Ovary (tissue), 7 donors: ENCODE measurements at regions not wholly inside any gene's neighbourhood (a gene's known extent, or its start where the extent isn't known, plus 50 kb on each side); places are given as distances from the start of the nearest gene placed in this dataset.

Source experiments
- DNase-seq, 5 donors: peaks; one replicate each; pipeline ENCODE4 v3.0.0-alpha.2; 2019 to 2020
- H3K27ac ChIP-seq, 2 donors: fragments of 200-600 bp; one replicate each; pipeline versions ENCODE4 v1.5.1 to v1.8.0; 2019 to 2022
- H3K27me3 ChIP-seq: fragments of 200-600 bp; one replicate; pipeline ENCODE4 v1.8.0; 2022
- H3K36me3 ChIP-seq: fragments of 200-600 bp; sonication (generic); one replicate; pipeline ENCODE4 v1.5.1; 2019
- H3K4me1 ChIP-seq: one replicate; pipeline ENCODE4 v1.8.1; 2013; ENCODE audit warnings: mild to moderate bottlenecking, moderate library complexity; ENCODE audit not compliant: insufficient read depth
- H3K4me3 ChIP-seq: fragments of 200-600 bp; sonication (generic); one replicate; pipeline ENCODE4 v1.5.1; 2017
- H3K9me3 ChIP-seq, 2 donors: fragments of 200-600 bp in 1 of 2; sonication (generic) in 1 of 2; one replicate each; pipeline versions ENCODE4 v1.5.1 to v1.8.1; 2013 to 2019; ENCODE audit warnings: mild to moderate bottlenecking in 1 of 2, moderate library complexity in 1 of 2
- EP300 ChIP-seq: sonication (generic); formaldehyde crosslinking; IDR thresholded peaks from one replicate; pipeline ENCODE4 v1.6.1; 2017; ENCODE audit warnings: antibody characterized with exemption
- POLR2A ChIP-seq: fragments of 450-650 bp; IDR thresholded peaks from one replicate; pipeline ENCODE4 v1.6.1; 2017; ENCODE audit warnings: antibody characterized with exemption, mild to moderate bottlenecking, moderate library complexity
- WGBS, 3 donors: extraction: QIAGEN DNeasy Blood & Tissue Kit in 1 of 3; methylation state at CpG; one replicate each; pipeline versions ENCODE4 v1.1.5 to v1.1.7; 2013 to 2017; 5-methylcytosine and 5-hydroxymethylcytosine counted together
- intact Hi-C, 4 donors: fragments of 100-400 bp; cut with DNase I; formaldehyde crosslinking; loops; one replicate each; pipeline versions ENCODE4 v1.11.0 to v1.15.1; 2022 to 2023
- TF ChIP-seq, protein P1 (sequence below), 3 donors: fragments of 450-650 bp in 2 of 3; fragments of 200-600 bp in 1 of 3; IDR thresholded peaks; one replicate each; pipeline versions ENCODE4 v1.5.1 to v1.8.0; 2016 to 2022; ENCODE audit warnings: antibody characterized with exemption in 3 of 3, mild to moderate bottlenecking in 1 of 3
- donor health status: DM: no; HTN: no; CAD: no; lungs with moderate emphysema.
- donor health status: DM: no; HTN: no; CAD: no.
- donor health status: Bipolar disorder and iron deficiency.
- donor health status: DM: no; HTN: no; CAD: no.
- donor health status: DM: yes; HTN: yes; CAD: no.

DNA sequence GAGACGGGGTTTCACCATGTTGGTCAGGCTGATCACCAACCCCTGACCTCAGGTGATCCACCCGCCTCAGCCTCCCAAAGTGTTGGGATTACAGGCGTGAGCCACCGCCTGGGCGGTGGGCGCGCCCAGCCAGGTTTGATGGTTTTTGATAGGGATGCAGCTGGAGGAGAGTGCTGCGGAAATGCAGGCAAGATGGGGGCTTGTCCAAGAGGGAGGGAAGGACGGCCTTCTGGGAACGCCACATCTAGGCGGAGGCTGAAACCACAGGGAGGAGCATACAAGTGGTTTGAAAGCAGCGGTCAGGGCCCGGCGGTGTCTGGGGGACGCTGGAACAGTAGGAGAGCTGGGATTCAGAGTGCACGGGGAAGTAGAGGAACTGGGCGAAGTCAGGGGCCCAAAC, 134.6 kb downstream of the VRK1 start:
- no peak overlapping the region for H3K4me3 ChIP-seq
- no peaks in the 10 kb centered on the region for H3K27me3 ChIP-seq
- no peaks in the 10 kb centered on the region for H3K9me3 ChIP-seq
- TF ChIP-seq POLR2A (no peak), EP300 (no peak)
- TF ChIP-seq, protein P1, sequence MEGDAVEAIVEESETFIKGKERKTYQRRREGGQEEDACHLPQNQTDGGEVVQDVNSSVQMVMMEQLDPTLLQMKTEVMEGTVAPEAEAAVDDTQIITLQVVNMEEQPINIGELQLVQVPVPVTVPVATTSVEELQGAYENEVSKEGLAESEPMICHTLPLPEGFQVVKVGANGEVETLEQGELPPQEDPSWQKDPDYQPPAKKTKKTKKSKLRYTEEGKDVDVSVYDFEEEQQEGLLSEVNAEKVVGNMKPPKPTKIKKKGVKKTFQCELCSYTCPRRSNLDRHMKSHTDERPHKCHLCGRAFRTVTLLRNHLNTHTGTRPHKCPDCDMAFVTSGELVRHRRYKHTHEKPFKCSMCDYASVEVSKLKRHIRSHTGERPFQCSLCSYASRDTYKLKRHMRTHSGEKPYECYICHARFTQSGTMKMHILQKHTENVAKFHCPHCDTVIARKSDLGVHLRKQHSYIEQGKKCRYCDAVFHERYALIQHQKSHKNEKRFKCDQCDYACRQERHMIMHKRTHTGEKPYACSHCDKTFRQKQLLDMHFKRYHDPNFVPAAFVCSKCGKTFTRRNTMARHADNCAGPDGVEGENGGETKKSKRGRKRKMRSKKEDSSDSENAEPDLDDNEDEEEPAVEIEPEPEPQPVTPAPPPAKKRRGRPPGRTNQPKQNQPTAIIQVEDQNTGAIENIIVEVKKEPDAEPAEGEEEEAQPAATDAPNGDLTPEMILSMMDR (IDR thresholded peaks at IDR 0.05), result no peak
- no peak overlapping the region for H3K27ac ChIP-seq
- no peaks in the 10 kb centered on the region for H3K36me3 ChIP-seq
- 96 to 97% (median 96%) methylated on average over 17 of the region's 17 CpGs for WGBS, 3 donors
- no peaks in the 10 kb centered on the region for H3K4me1 ChIP-seq
- intact Hi-C loops, result no loop called here
- no peak for DNase-seq

DNA sequence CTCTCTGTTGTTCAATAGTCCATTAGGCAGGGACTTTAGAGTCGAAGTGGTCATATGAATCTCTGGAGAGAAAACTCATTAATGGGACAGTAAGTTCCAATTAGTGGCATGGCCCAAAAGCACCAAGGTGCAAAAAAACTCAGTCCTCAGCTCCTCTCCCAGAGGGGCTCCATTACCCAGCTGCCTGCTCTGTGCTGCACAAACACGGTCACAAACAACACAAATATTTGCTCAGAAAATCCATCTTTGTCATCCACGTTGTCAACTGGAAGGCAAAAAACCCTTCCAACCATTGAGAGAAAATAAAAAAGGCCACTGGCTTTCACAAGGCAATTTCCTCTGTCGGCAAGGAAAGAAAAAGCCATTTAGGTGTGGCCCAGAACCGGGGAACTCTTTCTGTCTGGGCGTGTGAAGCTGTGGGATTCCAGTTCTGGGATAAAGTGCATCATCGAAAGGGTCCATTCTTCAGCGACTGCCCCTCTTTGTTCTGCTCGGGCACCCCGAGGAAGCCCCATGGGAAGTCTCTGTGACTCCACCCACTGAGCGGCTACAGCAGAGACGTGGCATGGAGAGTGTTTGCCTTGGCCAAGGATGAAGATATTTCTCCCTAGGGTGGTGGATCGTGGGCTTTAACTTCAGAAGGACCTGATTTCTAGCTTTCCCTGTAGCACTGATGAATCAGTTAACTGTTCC, 137.6 kb downstream of the VRK1 start:
- Histone ChIP-seq H3K4me3 (no peak overlapping the region), H3K27me3 (no peaks in the 10 kb centered on the region), H3K9me3 (no peaks in the 10 kb centered on the region), H3K4me1 (no peaks in the 10 kb centered on the region), H3K27ac (no peak overlapping the region), H3K36me3 (no peaks in the 10 kb centered on the region)
- no peak for DNase-seq
- WGBS, 3 donors, result 80 to 83% (median 82%) methylated on average over 13 of the region's 13 CpGs
- intact Hi-C loops, result no loop called here
- TF ChIP-seq, protein P1 (IDR thresholded peaks at IDR 0.05), result no peak
- no peak for TF ChIP-seq EP300

DNA sequence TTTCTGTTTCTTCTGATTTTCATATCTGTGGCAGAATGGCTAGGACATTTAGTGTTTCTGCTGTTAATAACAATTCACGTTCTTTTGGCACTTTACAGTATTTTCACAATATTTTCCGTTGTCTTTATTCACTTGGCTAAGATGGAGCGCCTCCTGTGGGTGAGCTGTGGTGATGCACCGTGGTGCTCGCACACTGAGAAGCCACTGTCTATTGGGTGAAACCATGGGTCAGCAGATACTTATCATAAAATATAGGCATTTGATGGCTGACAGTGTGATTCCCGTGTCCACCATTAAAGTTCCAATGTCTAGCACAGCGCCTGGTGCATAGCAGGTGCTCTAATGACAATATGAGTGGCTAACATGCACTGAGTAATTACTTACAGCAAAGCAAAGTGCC, 141.8 kb downstream of the VRK1 start:
- H3K4me3 ChIP-seq, result no peak overlapping the region
- TF ChIP-seq, protein P1 (IDR thresholded peaks at IDR 0.05), result no peak
- TF ChIP-seq EP300 (no peak), POLR2A (no peak)
- WGBS, 3 donors, result 60 to 62% (median 62%) methylated on average over 7 of the region's 7 CpGs

DNA sequence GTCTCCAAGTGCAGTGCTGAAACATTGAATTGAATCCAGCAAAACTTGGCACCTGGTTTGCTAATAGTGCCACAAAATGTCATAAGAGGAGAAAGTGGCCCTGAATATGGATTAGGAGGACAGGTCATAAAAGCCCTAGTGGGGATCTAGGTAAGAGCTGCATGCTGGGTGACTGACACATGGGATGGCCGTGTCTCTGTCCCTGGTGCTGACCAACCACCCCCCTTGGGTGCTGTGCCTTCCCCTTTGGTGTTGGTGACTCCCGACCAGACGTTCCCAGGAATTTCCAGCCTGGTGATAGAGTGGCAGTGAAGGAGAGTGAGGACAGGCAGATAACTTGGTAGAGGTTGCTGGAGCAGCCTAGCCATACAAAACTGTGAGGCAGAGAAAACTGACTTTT, 142.8 kb downstream of the VRK1 start:
- TF ChIP-seq, protein P1 (IDR thresholded peaks at IDR 0.05), result no peak
- no peak for TF ChIP-seq POLR2A
- TF ChIP-seq EP300, result no peak
- no peaks in the 10 kb centered on the region for H3K36me3 ChIP-seq
- no peaks in the 10 kb centered on the region for H3K27me3 ChIP-seq
- no peak overlapping the region for H3K4me3 ChIP-seq
- DNase-seq, result no peak
- H3K27ac ChIP-seq, result no peak overlapping the region
- no peaks in the 10 kb centered on the region for H3K9me3 ChIP-seq
- intact Hi-C loops, result no loop called here
- H3K4me1 ChIP-seq, result no peaks in the 10 kb centered on the region
- WGBS, 3 donors, result 24 to 29% (median 27%) methylated on average over 3 of the region's 3 CpGs

More for the DNA sequence above, 141.8 kb downstream of the VRK1 start:
- no peaks in the 10 kb centered on the region for H3K9me3 ChIP-seq
- intact Hi-C loops, result no loop called here
- H3K4me1 ChIP-seq, result no peaks in the 10 kb centered on the region
- no peak for DNase-seq
- no peaks in the 10 kb centered on the region for H3K36me3 ChIP-seq
- H3K27me3 ChIP-seq, result no peaks in the 10 kb centered on the region
- no peak overlapping the region for H3K27ac ChIP-seq
